BLaER1 treated with 17β-estradiol and CSF1 and Interleukin-3, amounts not matched to agents 10 nM and 100 nM (cell line): ENCODE measurements at regions not wholly inside any gene's neighbourhood (a gene's known extent, or its start where the extent isn't known, plus 50 kb on each side); places are given as distances from the start of the nearest gene placed in this dataset.

Experiments used
- H3K27ac ChIP-seq, 11 experiments: shearing (Covaris generic); formaldehyde crosslinking; 2 replicates each; pipeline ENCODE4 v1.8.1; 2022
- H3K27me3 ChIP-seq, 11 experiments: shearing (Covaris generic); formaldehyde crosslinking; 2 replicates each; pipeline ENCODE4 v1.8.1; 2022
- H3K36me3 ChIP-seq, 11 experiments: shearing (Covaris generic); formaldehyde crosslinking; 2 replicates each; pipeline ENCODE4 v1.8.1; 2022
- H3K4me1 ChIP-seq, 10 experiments: shearing (Covaris generic); formaldehyde crosslinking; 2 replicates each; pipeline ENCODE4 v1.8.1; 2022
- H3K4me2 ChIP-seq, 11 experiments: shearing (Covaris generic); formaldehyde crosslinking; 2 replicates each; pipeline ENCODE4 v1.8.1; 2022
- H3K4me3 ChIP-seq, 10 experiments: shearing (Covaris generic); formaldehyde crosslinking; 2 replicates each; pipeline ENCODE4 v1.8.1; 2022
- H3K9ac ChIP-seq, 11 experiments: shearing (Covaris generic); formaldehyde crosslinking; 2 replicates each; pipeline ENCODE4 v1.8.1; 2022
- H3K9me3 ChIP-seq, 11 experiments: shearing (Covaris generic); formaldehyde crosslinking; replicated peaks in 1 of 11; 2 replicates each; pipeline ENCODE4 v1.8.1; 2022
- H4K20me1 ChIP-seq, 11 experiments: shearing (Covaris generic); formaldehyde crosslinking; 2 replicates each; pipeline ENCODE4 v1.8.1; 2022
- Cebpa-rat ChIP-seq, 11 experiments: shearing (Covaris generic); IDR thresholded peaks; 2 replicates each; pipeline ENCODE4 v1.8.1; 2022

GRCh38 chr15:46555547-46555946 is 920.7 kb downstream of the SQOR start:
- no peak overlapping the region for H3K4me3 ChIP-seq
- no peaks in the 10 kb centered on the region for H3K36me3 ChIP-seq
- no peak overlapping the region for H3K9ac ChIP-seq
- H4K20me1 ChIP-seq: no peaks in the 10 kb centered on the region
- H3K27ac ChIP-seq: no peak overlapping the region
- no peaks in the 10 kb centered on the region for H3K27me3 ChIP-seq
- H3K4me2 ChIP-seq: no peak overlapping the region
- no peaks in the 10 kb centered on the region for H3K4me1 ChIP-seq
- H3K9me3 ChIP-seq: peaks cover 0 to 6% (median 0%) of the 10 kb centered on the region in 11 experiments; a peak in 1 of 22 replicates
- no peak for TF ChIP-seq Cebpa-rat (IDR thresholded peaks at IDR 0.05)

DNA sequence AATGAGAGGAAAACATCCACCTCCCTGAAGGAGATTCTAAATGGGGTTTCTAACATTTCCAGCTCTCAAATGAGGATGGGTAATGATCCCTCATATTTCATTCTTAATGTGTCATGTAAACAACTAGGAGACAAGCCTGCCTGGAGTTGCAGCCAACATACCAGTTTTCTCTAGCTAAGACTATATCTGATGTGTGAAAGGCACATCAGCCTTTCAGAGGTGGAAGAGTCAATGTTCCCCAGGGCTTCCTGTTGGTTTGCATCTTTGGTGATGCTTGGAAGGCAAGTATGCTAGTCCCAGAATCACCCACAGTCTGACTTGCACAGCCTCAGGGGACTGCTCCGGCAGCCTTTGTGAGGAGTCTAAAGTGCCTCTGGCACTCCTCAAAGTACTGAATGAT is 921.2 kb downstream of the SQOR start:
- no peak for TF ChIP-seq Cebpa-rat (IDR thresholded peaks at IDR 0.05)
- no peak overlapping the region for H3K4me3 ChIP-seq

DNA sequence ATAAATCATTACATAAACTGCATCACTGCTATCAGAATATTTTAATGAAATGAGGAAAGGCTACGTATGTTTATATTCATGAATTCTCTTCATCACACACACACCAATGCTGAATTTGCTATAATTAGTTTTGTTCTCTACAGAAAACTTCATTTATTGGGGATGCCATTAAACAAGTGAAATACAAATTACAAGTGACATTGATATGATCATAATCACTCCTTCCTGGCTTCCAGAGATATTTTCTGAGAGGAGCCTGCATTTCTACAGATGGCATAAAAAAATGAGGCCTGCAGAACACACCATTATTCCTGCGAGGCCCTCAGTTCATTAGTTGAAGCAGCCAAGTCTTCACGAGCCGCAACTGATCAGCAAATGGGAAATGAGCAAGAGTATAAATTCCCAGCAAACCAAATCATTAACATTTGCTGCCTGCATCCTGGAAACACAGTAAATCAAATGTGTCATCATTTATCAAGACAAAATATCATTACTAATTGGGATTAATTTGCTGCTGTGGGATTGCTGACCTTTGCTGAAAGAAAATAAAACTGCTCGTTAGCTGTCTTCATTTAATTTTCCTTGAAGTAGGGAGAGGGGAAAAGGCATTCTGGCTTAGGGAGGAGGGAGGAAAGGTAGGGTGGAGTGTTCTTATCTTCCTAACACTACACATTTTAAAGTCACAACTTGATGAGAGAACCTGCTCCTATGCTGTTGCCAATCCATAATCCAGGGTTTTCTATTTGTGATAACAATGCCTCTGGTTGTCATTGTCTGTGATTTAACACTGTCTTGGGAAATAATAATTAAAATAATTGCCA is 921.9 kb downstream of the SQOR start:
- Histone ChIP-seq H3K4me1 (no peaks in the 10 kb centered on the region), H3K36me3 (no peaks in the 10 kb centered on the region), H3K4me3 (no peak overlapping the region), H3K4me2 (no peak overlapping the region), H3K27ac (no peak overlapping the region), H3K9ac (no peak overlapping the region), H3K9me3 (peaks cover 0 to 6% (median 0%) of the 10 kb centered on the region in 11 experiments; a peak in 1 of 22 replicates), H3K27me3 (no peaks in the 10 kb centered on the region), H4K20me1 (no peaks in the 10 kb centered on the region)
- TF ChIP-seq Cebpa-rat (IDR thresholded peaks at IDR 0.05): no peak

More for the DNA sequence above, 921.2 kb downstream of the SQOR start:
- no peak overlapping the region for H3K9ac ChIP-seq
- H3K36me3 ChIP-seq: no peaks in the 10 kb centered on the region
- no peaks in the 10 kb centered on the region for H3K4me1 ChIP-seq
- no peak overlapping the region for H3K27ac ChIP-seq
- H3K9me3 ChIP-seq: peaks cover 0 to 6% (median 0%) of the 10 kb centered on the region in 11 experiments; a peak in 1 of 22 replicates
- H3K27me3 ChIP-seq: no peaks in the 10 kb centered on the region
- H3K4me2 ChIP-seq: no peak overlapping the region
- no peaks in the 10 kb centered on the region for H4K20me1 ChIP-seq

GRCh38 chr15:46567968-46568367 is 933.1 kb downstream of the SQOR start:
- Histone ChIP-seq H4K20me1 (no peaks in the 10 kb centered on the region), H3K36me3 (no peaks in the 10 kb centered on the region), H3K27ac (no peak overlapping the region), H3K4me3 (no peak overlapping the region), H3K9me3 (no peaks in the 10 kb centered on the region), H3K4me1 (no peaks in the 10 kb centered on the region), H3K27me3 (no peaks in the 10 kb centered on the region), H3K9ac (no peak overlapping the region), H3K4me2 (no peak overlapping the region)
- TF ChIP-seq Cebpa-rat (IDR thresholded peaks at IDR 0.05): no peak

GRCh38 chr15:46569781-46570180 is 935.0 kb downstream of the SQOR start:
- Histone ChIP-seq H3K4me2 (no peak overlapping the region), H3K9ac (no peak overlapping the region), H3K4me3 (no peak overlapping the region), H3K27ac (no peak overlapping the region), H3K27me3 (no peaks in the 10 kb centered on the region), H3K4me1 (no peaks in the 10 kb centered on the region), H3K9me3 (no peaks in the 10 kb centered on the region), H4K20me1 (no peaks in the 10 kb centered on the region), H3K36me3 (no peaks in the 10 kb centered on the region)
- TF ChIP-seq Cebpa-rat (IDR thresholded peaks at IDR 0.05): no peak

- Histone ChIP-seq H3K4me3 (no peak overlapping the region), H3K27ac (no peak overlapping the region), H4K20me1 (no peaks in the 10 kb centered on the region), H3K4me2 (no peak overlapping the region), H3K4me1 (no peaks in the 10 kb centered on the region), H3K9me3 (no peaks in the 10 kb centered on the region), H3K9ac (no peak overlapping the region), H3K36me3 (no peaks in the 10 kb centered on the region), H3K27me3 (no peaks in the 10 kb centered on the region)
- no peak for TF ChIP-seq Cebpa-rat (IDR thresholded peaks at IDR 0.05)
Observed at GRCh38 chr15:46576646-46577395, 942.0 kb downstream of the SQOR start.

DNA sequence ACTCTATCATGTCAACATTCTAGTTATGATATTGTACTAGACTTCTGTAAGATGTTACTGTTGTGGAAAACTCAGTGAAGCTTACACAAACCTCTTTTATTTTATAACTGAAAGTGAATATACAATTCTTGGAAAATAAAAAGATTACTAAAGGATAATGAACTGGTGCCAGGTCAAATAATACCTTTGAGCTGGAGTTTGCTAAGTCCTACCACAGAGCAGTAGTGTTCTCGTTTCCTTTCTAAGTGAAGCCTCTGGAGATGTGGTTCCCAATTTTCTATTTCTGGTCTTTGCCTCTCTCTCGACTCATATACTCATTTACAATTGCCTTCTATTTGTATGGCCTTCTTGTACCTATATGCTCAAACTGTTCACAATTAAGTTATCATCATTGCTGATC is 942.9 kb downstream of the SQOR start:
- Histone ChIP-seq H3K4me3 (no peak overlapping the region), H3K27me3 (no peaks in the 10 kb centered on the region), H3K36me3 (no peaks in the 10 kb centered on the region), H4K20me1 (no peaks in the 10 kb centered on the region), H3K27ac (no peak overlapping the region), H3K4me1 (no peaks in the 10 kb centered on the region), H3K9me3 (no peaks in the 10 kb centered on the region), H3K9ac (no peak overlapping the region), H3K4me2 (no peak overlapping the region)
- no peak for TF ChIP-seq Cebpa-rat (IDR thresholded peaks at IDR 0.05)

DNA sequence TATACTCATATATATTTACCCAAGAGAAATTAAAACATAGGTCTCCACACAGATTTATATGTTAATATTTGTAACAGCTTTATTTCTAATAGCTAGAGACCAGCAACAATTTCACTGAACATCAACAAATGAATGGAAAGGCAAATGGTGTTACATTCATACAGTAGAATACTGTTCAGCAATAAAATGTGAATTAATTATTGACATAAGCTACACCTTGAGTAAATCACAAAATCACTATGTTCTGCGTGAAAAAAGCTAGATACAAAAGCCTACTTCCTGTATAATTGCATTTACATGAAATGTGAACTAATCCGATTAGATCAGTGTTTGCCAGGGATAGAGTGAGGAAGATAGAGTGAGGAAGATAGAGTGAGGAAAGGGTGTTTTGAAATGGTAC is 945.7 kb downstream of the SQOR start:
- H3K27ac ChIP-seq: no peak overlapping the region
- no peak overlapping the region for H3K9ac ChIP-seq
- H3K9me3 ChIP-seq: peaks cover 0 to 6% (median 3%) of the 10 kb centered on the region in 11 experiments; a peak in 7 of 22 replicates
- H3K4me3 ChIP-seq: no peak overlapping the region
- no peaks in the 10 kb centered on the region for H4K20me1 ChIP-seq
- no peaks in the 10 kb centered on the region for H3K27me3 ChIP-seq
- H3K4me2 ChIP-seq: no peak overlapping the region
- no peak for TF ChIP-seq Cebpa-rat (IDR thresholded peaks at IDR 0.05)
- H3K36me3 ChIP-seq: no peaks in the 10 kb centered on the region
- H3K4me1 ChIP-seq: no peaks in the 10 kb centered on the region

- Histone ChIP-seq H3K36me3 (no peaks in the 10 kb centered on the region), H3K9me3 (peaks cover 0 to 8% (median 4%) of the 10 kb centered on the region in 11 experiments; a peak in 8 of 22 replicates), H3K4me1 (no peaks in the 10 kb centered on the region), H3K27ac (no peak overlapping the region), H3K9ac (no peak overlapping the region), H3K27me3 (no peaks in the 10 kb centered on the region), H3K4me3 (no peak overlapping the region), H4K20me1 (no peaks in the 10 kb centered on the region), H3K4me2 (no peak overlapping the region)
- no peak for TF ChIP-seq Cebpa-rat (IDR thresholded peaks at IDR 0.05)
Observed at GRCh38 chr15:46580924-46581323, 946.1 kb downstream of the SQOR start.
